Vagina (tissue), 2 donors: ENCODE measurements at regions not wholly inside any gene's neighbourhood (a gene's known extent, or its start where the extent isn't known, plus 50 kb on each side); places are given as distances from the start of the nearest gene placed in this dataset.

Source experiments
- DNase-seq, 2 donors: peaks; one replicate each; pipeline ENCODE4 v3.0.0-alpha.2; 2017; ENCODE audit errors: extremely low spot score in 2 of 2
- H3K27ac ChIP-seq: fragments of 200-600 bp; sonication (generic); one replicate; pipeline ENCODE4 v1.5.1; 2019
- H3K27me3 ChIP-seq: fragments of 200-600 bp; sonication (generic); one replicate; pipeline ENCODE4 v1.5.1; 2019
- H3K36me3 ChIP-seq, 2 donors: fragments of 200-600 bp; sonication (generic); one replicate each; pipeline ENCODE4 v1.5.1; 2017 to 2019
- H3K4me1 ChIP-seq: fragments of 200-600 bp; sonication (generic); one replicate; pipeline ENCODE4 v1.5.1; 2019
- H3K4me3 ChIP-seq, 2 donors: fragments of 200-600 bp; sonication (generic); 1 replicate in 1 of 2; 2 replicates in 1 of 2; pipeline ENCODE4 v1.5.1; 2016 to 2019
- H3K9me3 ChIP-seq: fragments of 200-600 bp; sonication (generic); one replicate; pipeline ENCODE4 v1.5.1; 2019
- CTCF ChIP-seq, 3 experiments: fragments of 450-650 bp in 2 of 3; fragments of 200-600 bp in 1 of 3; sonication (generic) in 1 of 3; IDR thresholded peaks; one replicate each; pipeline ENCODE4 v1.5.1; 2017 to 2019; ENCODE audit warnings: antibody characterized with exemption in 3 of 3, mild to moderate bottlenecking in 2 of 3, moderate library complexity in 2 of 3
- POLR2A ChIP-seq, 2 donors: fragments of 450-650 bp; IDR thresholded peaks; one replicate each; pipeline ENCODE4 v1.6.1; 2017; ENCODE audit warnings: antibody characterized with exemption in 2 of 2, mild to moderate bottlenecking in 2 of 2, moderate library complexity in 2 of 2
- POLR2AphosphoS5 ChIP-seq, 2 donors: sonication (generic); formaldehyde crosslinking; IDR thresholded peaks; one replicate each; pipeline ENCODE4 v1.9.0; 2017; ENCODE audit warnings: antibody characterized with exemption in 2 of 2, mild to moderate bottlenecking in 2 of 2, low read depth in 1 of 2; ENCODE audit not compliant: insufficient read depth in 1 of 2
- intact Hi-C: fragments of 100-400 bp; cut with DNase I; formaldehyde crosslinking; loops from one replicate; pipeline ENCODE4 v1.15.1; 2023

- Histone ChIP-seq H3K36me3 (no peaks in the 10 kb centered on the region), H3K4me3 (no peak overlapping the region), H3K27me3 (no peaks in the 10 kb centered on the region), H3K27ac (no peak overlapping the region), H3K9me3 (no peaks in the 10 kb centered on the region), H3K4me1 (no peaks in the 10 kb centered on the region)
- TF ChIP-seq POLR2A (IDR thresholded peaks at IDR 0.05) (no peak), POLR2AphosphoS5 (IDR thresholded peaks at IDR 0.05; ENCODE audit: insufficient read depth in 1 of 2, low read depth in 1 of 2) (no peak), CTCF (IDR thresholded peaks at IDR 0.05) (no peak)
- intact Hi-C loops: no loop called here
- no peak for DNase-seq
Measured at GRCh38 chr1:173353350-173353749, 123.8 kb upstream of the PRDX6 start.

- Histone ChIP-seq H3K27ac (no peak overlapping the region), H3K4me1 (no peaks in the 10 kb centered on the region), H3K9me3 (no peaks in the 10 kb centered on the region), H3K36me3 (no peaks in the 10 kb centered on the region), H3K27me3 (no peaks in the 10 kb centered on the region), H3K4me3 (no peak overlapping the region)
- TF ChIP-seq POLR2AphosphoS5 (IDR thresholded peaks at IDR 0.05; ENCODE audit: insufficient read depth in 1 of 2, low read depth in 1 of 2) (no peak), CTCF (IDR thresholded peaks at IDR 0.05) (no peak), POLR2A (IDR thresholded peaks at IDR 0.05) (no peak)
- no peak for DNase-seq
- intact Hi-C loops: no loop called here
Measured at GRCh38 chr1:173354937-173355280, 122.2 kb upstream of the PRDX6 start.

- Histone ChIP-seq H3K27me3 (no peaks in the 10 kb centered on the region), H3K9me3 (no peaks in the 10 kb centered on the region), H3K27ac (no peak overlapping the region), H3K4me3 (no peak overlapping the region), H3K36me3 (no peaks in the 10 kb centered on the region), H3K4me1 (no peaks in the 10 kb centered on the region)
- no peak for DNase-seq
- TF ChIP-seq POLR2A (IDR thresholded peaks at IDR 0.05) (no peak), POLR2AphosphoS5 (IDR thresholded peaks at IDR 0.05; ENCODE audit: insufficient read depth in 1 of 2, low read depth in 1 of 2) (no peak), CTCF (IDR thresholded peaks at IDR 0.05) (no peak)
- intact Hi-C loops: no loop called here
Measured at GRCh38 chr1:173355281-173356031, 121.7 kb upstream of the PRDX6 start.

- H3K9me3 ChIP-seq: no peaks in the 10 kb centered on the region
- no peaks in the 10 kb centered on the region for H3K4me1 ChIP-seq
- no peak overlapping the region for H3K4me3 ChIP-seq
- TF ChIP-seq CTCF (IDR thresholded peaks at IDR 0.05) (no peak), POLR2AphosphoS5 (IDR thresholded peaks at IDR 0.05; ENCODE audit: insufficient read depth in 1 of 2, low read depth in 1 of 2) (no peak), POLR2A (IDR thresholded peaks at IDR 0.05) (no peak)
- DNase-seq: peak in 1 of 2 donors; percentile 1
- intact Hi-C loops: no loop called here
- H3K27ac ChIP-seq: no peak overlapping the region
- H3K27me3 ChIP-seq: no peaks in the 10 kb centered on the region
- no peaks in the 10 kb centered on the region for H3K36me3 ChIP-seq
Measured at GRCh38 chr1:173356191-173356762, 120.9 kb upstream of the PRDX6 start.

GRCh38 chr1:173360487-173361063 lies 116.6 kb upstream of the PRDX6 start:
- peak in 1 of 2 donors; percentile 56 for DNase-seq
- Histone ChIP-seq H3K36me3 (no peaks in the 10 kb centered on the region), H3K27me3 (no peaks in the 10 kb centered on the region), H3K27ac (no peak overlapping the region), H3K4me3 (no peak overlapping the region), H3K9me3 (no peaks in the 10 kb centered on the region), H3K4me1 (no peaks in the 10 kb centered on the region)
- intact Hi-C loops: no loop called here
- TF ChIP-seq POLR2A (IDR thresholded peaks at IDR 0.05): no peak
- TF ChIP-seq CTCF (IDR thresholded peaks at IDR 0.05): no peak
- TF ChIP-seq POLR2AphosphoS5 (IDR thresholded peaks at IDR 0.05; ENCODE audit: insufficient read depth in 1 of 2, low read depth in 1 of 2): no peak
